ENCODE measurements at regions not wholly inside any gene's neighbourhood (a gene's known extent, or its start where the extent isn't known, plus 50 kb on each side); places are given as distances from the start of the nearest gene placed in this dataset.

GRCh38 chr5:99621772-99622681, 693.2 kb upstream of the CHD1 start:
- no peak overlapping the region for H3K4me3 ChIP-seq (ENCODE audit: low read length)
- TF ChIP-seq EZH2phosphoT487 (IDR thresholded peaks at IDR 0.05; ENCODE audit: borderline replicate concordance, low read length) (no peak), CTCF (IDR thresholded peaks at IDR 0.05; ENCODE audit: low read depth, low read length, poor library complexity, severe bottlenecking) (no peak)
- H3F3A ChIP-seq (ENCODE audit: control insufficient read depth, insufficient read depth), result no peaks in the 10 kb centered on the region
- no peak overlapping the region for H3K27ac ChIP-seq (ENCODE audit: low read depth, low read length)
- no peaks in the 10 kb centered on the region for H3K36me3 ChIP-seq (ENCODE audit: control insufficient read depth, low read length)
- H3K9me3 ChIP-seq (ENCODE audit: control insufficient read depth, insufficient read depth, low read length), result no peaks in the 10 kb centered on the region
- H3K79me2 ChIP-seq (ENCODE audit: control insufficient read depth, low read length), result no peaks in the 10 kb centered on the region
- no peaks in the 10 kb centered on the region for H3K9me2 ChIP-seq (replicated peaks; ENCODE audit: control insufficient read depth, low read length)
- no peaks in the 10 kb centered on the region for H3K27me3 ChIP-seq (ENCODE audit: control insufficient read depth, low read length)
- H4K20me1 ChIP-seq (ENCODE audit: control insufficient read depth, insufficient read depth, low read depth, low read length), result no peaks in the 10 kb centered on the region
- H3K4me1 ChIP-seq (ENCODE audit: control insufficient read depth, low read length), result no peaks in the 10 kb centered on the region
- no peak overlapping the region for H3K4me2 ChIP-seq (ENCODE audit: low read length)

- no peak overlapping the region for H3K27ac ChIP-seq (ENCODE audit: low read depth, low read length)
- no peaks in the 10 kb centered on the region for H3K9me2 ChIP-seq (replicated peaks; ENCODE audit: control insufficient read depth, low read length)
- H4K20me1 ChIP-seq (ENCODE audit: control insufficient read depth, insufficient read depth, low read depth, low read length), result no peaks in the 10 kb centered on the region
- H3K4me3 ChIP-seq (ENCODE audit: low read length), result no peak overlapping the region
- no peaks in the 10 kb centered on the region for H3K36me3 ChIP-seq (ENCODE audit: control insufficient read depth, low read length)
- H3F3A ChIP-seq (ENCODE audit: control insufficient read depth, insufficient read depth), result no peaks in the 10 kb centered on the region
- H3K79me2 ChIP-seq (ENCODE audit: control insufficient read depth, low read length), result no peaks in the 10 kb centered on the region
- no peaks in the 10 kb centered on the region for H3K9me3 ChIP-seq (ENCODE audit: control insufficient read depth, insufficient read depth, low read length)
- TF ChIP-seq EZH2phosphoT487 (IDR thresholded peaks at IDR 0.05; ENCODE audit: borderline replicate concordance, low read length), result no peak
- no peak for TF ChIP-seq CTCF (IDR thresholded peaks at IDR 0.05; ENCODE audit: low read depth, low read length, poor library complexity, severe bottlenecking)
- H3K4me2 ChIP-seq (ENCODE audit: low read length), result no peak overlapping the region
- H3K4me1 ChIP-seq (ENCODE audit: control insufficient read depth, low read length), result no peaks in the 10 kb centered on the region
- no peaks in the 10 kb centered on the region for H3K27me3 ChIP-seq (ENCODE audit: control insufficient read depth, low read length)
Measured at GRCh38 chr5:99617335-99617734, 688.5 kb upstream of the CHD1 start.

- no peak overlapping the region for H3K4me2 ChIP-seq (ENCODE audit: low read length)
- no peaks in the 10 kb centered on the region for H3K27me3 ChIP-seq (ENCODE audit: control insufficient read depth, low read length)
- no peaks in the 10 kb centered on the region for H3K9me3 ChIP-seq (ENCODE audit: control insufficient read depth, insufficient read depth, low read length)
- no peaks in the 10 kb centered on the region for H3F3A ChIP-seq (ENCODE audit: control insufficient read depth, insufficient read depth)
- no peaks in the 10 kb centered on the region for H4K20me1 ChIP-seq (ENCODE audit: control insufficient read depth, insufficient read depth, low read depth, low read length)
- TF ChIP-seq CTCF (IDR thresholded peaks at IDR 0.05; ENCODE audit: low read depth, low read length, poor library complexity, severe bottlenecking) (no peak), EZH2phosphoT487 (IDR thresholded peaks at IDR 0.05; ENCODE audit: borderline replicate concordance, low read length) (no peak)
- no peaks in the 10 kb centered on the region for H3K9me2 ChIP-seq (replicated peaks; ENCODE audit: control insufficient read depth, low read length)
- no peak overlapping the region for H3K27ac ChIP-seq (ENCODE audit: low read depth, low read length)
- no peaks in the 10 kb centered on the region for H3K36me3 ChIP-seq (ENCODE audit: control insufficient read depth, low read length)
- H3K4me3 ChIP-seq (ENCODE audit: low read length), result no peak overlapping the region
- H3K79me2 ChIP-seq (ENCODE audit: control insufficient read depth, low read length), result no peaks in the 10 kb centered on the region
- H3K4me1 ChIP-seq (ENCODE audit: control insufficient read depth, low read length), result no peaks in the 10 kb centered on the region
Measured at GRCh38 chr5:99614888-99615287, 686.1 kb upstream of the CHD1 start.
